ENCODE measurements at regions not wholly inside any gene's neighbourhood (a gene's known extent, or its start where the extent isn't known, plus 50 kb on each side); places are given as distances from the start of the nearest gene placed in this dataset.
A peak's percentile ranks its signal among the peaks of the same experiment; 100 is the strongest.

DNA sequence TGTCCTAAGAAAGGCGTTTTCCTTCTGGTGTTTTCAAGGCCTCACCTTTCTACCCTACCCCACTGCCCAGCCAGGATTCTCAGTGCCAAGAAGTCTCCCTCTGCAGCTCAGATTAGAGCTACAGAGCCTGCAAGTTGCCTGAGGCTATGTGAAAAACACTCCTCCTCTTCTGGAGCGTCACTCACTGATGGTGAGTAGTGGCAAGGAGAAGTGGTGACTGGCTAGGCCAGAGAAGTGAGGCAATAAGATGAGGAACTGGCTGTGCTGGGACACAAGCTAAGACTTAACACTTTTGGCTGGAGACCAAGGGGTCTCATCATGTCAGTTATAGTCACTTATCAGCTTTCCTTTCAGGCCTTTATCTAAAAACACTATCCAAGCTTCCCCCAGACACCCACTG lies 86.7 kb upstream of the PRKAR2B start:
- DNase-seq: peak; percentile 3 to 44

DNA sequence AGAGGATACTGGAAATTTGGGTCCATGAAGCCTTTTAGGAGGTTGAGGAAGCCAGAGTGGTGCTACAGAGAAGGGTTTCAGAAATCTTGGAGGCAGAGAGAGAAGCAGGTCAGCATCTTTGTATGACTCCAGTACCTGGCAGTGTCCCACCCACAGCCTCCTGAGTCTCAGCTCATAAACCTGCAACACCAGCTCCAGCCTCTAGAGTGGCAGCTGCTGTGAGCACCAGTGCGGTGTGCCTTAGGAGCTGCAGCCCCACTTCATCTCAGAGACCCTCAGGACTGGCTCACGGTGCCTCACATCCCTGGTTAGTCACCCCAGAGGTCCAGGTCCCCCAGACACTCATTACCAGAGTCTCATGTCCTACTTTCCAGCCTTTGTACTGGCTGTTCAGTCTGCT lies 84.8 kb upstream of the PRKAR2B start:
- no peak for DNase-seq

DNA sequence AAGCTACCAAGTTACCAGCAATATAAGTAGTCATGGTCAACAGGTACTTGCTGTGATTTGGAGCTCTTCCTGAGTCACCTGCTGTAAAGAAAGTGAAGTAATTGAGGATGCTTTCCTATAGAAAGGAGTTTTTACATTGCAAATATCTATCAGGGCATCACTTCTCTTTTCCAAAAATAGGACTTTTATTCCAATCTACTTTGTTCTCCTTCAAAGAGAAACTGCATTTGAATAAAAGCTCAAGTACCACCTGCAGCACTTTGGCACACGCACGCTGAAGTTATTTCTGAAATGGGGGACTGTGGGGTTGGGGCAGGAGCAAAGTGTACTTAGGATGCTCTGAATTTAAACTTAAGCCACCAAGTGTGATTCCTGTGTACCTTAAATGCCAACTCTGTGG lies 81.8 kb upstream of the PRKAR2B start:
- no peak for DNase-seq

DNA sequence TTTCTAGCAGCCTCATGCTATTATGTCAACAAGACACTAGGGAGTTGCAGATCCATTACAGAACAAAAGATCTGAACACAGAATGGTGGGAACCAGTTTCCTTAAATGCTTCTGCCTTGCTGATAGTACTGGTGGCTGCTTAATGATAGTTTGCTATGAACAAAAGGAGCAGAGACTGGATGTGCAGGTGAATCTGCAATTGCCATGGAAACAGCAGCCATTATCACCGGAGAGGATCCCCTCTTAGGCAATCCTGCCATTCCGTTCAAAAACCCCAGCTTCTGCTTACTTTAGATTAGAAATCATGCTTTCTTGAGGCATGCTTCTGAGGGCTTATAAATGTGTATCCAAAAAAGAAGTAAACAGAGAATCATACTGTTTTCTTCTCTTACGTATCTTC lies 80.0 kb upstream of the PRKAR2B start:
- DNase-seq: no peak

DNA sequence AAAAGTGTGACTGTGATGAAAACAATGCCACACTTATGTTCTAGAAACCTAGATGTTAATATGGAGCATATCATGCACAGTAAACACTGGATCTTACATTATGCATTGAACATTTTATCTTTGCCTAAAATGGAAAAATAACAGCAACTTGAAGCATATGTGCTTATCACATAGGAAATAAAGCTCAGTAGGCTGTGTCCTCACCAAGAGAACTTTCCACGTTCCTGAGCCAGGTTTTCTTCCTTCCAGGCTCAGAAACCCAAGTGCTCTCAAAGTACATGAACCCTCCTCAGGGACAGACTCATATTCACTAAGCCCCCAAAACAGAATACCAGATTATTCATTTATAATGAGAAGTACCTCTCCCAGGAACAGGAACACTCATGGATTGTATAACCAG lies 79.4 kb upstream of the PRKAR2B start:
- DNase-seq: no peak

DNA sequence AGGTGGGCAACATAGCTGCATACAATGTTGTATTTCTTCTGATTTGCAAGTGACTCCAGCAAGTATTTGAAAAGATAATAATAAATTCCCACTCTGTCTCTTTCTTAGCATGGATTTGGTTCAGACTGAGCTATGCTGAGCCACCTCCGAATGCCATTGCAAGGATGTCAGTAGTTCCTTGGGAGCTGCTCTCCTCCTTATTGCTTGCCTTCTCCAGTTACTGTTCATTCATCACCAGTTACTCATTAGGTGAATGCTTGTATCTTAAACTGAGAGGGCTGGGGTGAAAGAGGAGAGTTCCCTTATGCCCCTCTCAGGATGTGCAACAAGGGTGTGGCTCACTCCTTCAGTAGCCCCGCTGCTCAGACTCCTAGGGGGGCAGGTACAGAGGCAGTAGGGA lies 78.4 kb upstream of the PRKAR2B start:
- no peak for DNase-seq

DNA sequence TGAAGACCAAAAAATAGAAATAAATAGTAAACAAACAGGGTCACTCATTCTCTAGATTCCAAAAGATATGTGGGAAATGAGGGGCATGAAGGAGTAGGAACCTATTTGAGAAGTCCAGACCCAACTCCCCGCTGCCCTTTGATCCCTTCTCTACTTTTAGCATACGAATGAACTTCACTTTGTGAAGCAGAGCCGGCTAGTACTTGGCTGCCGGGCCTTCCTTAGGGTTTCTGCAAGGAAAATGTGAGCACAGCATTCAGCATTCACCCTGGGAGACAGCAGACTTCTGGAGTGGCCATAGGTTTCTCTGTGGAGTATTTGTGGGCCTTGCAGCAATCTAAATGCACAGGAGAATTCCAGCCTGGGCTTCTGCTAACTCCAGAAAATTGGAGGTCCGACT lies 76.3 kb upstream of the PRKAR2B start:
- DNase-seq: no peak

DNA sequence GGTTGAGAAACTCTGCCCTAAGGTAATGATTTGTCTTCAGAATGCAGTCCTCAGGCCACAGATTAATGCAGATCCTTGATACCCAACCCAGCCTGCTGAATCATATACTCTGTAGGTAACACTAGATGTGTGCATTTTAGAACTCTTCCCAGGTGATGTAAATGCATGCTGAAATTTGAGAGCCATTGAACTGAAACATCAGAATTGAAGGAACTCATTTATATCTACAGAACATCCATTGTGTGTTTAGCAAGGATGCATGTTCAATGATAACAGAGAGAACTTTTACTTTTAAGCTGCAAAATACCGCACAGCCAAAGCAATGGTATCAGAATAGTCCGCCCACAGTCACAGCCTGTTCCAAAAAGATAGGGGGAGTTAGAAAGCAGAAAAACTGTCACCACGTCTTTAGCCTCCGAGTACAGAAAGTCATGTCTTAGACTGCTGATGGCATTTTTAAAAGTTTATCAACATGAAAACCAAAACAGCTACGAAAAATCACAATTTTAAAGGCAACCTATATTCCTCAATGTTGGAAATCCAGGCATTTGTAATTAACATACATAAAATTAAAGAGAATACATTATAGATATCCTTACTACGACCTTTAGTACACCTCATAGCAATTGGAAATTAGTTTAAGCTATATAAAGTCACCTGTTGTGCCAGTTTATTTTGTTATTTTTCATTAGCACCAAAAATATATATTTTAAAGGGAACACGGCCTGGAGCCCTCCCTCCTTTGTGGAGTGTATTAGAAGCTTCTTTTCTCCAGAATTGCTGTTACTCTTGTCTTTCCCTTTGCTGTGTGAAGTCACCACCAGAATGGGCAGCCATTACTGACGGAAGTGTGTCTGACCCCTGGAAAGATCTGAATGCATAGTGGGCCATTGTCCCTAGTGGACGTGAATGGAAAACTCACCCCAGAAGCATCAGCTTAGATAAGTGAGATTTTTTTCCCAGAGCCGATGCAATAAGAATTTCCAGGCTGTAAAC lies 65.8 kb upstream of the PRKAR2B start:
- DNase-seq: no peak

DNA sequence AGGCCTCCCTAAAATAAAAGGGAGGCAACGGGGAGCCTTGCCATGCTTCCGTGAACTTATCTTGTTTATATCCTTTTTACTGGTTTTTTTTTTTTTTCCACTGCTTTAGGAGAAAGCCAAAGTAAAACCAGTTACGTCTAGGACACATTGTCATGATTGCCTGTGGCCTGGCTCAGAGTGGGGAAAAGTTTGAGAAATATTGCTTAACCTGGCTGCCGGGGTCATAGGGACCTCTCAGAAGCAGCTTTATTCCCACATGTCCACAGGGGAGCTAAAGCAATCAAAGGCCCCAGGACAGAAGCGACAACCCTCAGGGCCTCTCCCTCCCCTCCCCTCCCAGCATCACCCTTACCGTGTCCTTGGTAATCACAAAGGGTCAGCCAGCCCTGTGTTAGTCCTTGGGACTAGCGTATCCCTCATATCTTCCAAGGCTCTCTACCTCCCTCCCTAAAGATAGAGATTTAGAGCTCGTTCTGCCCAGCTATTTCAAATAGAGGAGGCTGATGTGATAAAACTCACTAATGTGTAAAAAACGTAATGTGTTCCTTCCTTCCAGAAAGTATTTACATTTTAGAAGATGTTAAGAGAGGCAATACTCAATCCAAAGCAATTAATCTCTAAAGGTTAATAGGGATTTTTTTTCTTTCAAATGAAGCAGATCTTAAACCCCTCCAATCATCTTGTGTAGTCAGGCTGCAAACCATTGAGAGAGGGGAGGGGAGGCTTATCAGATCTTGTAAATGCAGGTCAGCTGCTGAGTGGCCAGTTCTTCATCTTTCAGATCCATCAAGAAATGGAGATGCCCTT lies 64.8 kb upstream of the PRKAR2B start:
- no peak for DNase-seq

DNA sequence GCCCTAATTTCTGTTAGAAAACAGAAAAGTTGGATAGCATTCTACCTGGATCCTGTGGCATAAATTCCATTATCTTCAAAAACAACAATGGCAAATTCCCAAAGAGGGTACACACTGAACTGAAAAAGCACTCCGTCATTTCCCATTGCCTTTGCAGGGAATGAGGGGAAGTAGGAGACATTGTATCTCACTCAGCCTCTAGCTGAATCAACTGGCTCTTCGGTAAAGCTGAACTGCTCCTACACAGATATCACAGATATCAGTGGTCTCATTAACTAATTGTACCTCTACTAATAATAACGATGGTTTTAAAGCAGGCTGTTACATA lies 64.2 kb upstream of the PRKAR2B start:
- no peak for DNase-seq

DNA sequence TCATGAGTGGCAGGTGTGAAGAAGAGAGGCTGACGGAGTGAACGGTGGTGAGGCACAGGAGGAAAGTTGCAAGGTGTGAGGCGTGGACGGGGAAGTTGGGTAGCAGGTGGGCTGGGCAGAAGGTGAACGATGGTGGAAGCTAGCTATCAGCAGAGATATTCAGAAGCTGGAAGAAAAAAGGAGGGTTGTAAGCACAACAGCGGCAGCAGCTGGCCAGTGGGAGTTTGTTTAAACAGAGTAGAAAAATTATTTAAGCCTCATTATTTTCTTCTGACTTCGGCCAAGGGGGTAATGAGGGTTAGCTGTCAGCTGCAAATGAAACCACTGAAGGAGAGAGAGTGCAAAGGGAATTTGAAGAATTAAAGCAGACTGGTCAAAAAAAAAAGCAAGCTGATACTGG lies 62.1 kb upstream of the PRKAR2B start:
- DNase-seq: no peak

DNA sequence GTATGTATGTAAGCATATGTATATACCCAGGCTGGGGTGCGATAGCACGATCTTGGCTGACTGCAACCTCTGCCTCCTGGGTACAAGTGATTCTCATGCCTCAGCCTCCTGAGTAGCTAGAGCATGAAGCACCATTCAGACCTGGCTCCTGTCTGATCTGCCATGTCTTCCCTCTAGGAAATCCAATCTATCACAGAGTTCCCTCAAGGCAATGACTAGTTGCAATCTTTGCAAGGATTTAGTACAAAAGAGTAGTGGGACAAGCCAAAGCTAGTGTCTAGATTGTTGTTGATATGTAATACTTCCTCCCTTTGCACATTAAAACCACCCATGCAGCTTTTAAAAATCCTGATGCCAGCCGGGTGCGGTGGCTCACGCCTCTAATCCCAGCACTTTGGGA lies 60.5 kb upstream of the PRKAR2B start:
- DNase-seq: no peak

DNA sequence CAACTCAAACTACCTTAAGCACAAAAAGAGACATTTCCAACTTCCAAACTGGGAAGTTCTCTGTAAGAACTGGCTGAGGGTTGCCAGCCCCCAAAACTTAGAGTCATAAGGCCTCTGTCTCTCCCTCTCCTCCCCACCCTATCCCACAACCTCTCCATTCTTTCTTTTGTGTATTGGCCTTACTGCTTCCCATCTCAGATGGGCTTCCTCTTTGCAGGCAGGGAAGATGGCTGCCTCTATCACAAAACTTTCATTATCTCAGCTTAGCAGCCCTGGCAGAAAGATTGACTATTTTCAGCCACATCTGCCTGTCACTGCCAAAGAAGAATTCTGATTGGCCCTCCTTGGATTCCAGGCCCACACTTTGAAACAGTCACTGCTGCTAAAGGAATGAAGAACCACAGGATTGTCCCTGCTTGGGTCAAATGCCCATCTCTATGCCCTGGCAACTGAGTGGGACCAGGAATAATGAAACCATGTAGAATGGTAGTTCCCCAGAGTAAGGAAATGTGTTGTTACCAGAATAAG lies 58.0 kb upstream of the PRKAR2B start:
- DNase-seq: no peak

DNA sequence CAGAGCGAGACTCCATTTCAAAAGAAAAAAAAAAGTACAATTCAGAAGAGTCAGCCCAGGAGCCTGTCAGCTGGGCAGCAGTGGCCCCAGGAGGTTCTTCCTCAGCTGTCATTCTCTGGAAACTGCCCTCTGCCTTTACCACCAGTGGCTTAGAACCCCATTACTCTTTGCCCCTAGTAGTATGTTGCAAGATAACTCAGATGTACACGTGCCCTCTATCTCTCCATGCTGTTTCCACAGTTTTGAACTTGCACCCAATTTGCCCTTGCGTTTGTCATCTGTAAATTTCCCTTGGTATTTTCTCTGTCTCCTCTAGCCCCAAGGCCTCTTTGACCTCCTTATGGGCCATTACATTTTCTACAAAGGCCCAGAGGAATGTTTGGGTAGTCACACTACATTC lies 56.7 kb upstream of the PRKAR2B start:
- no peak for DNase-seq

DNA sequence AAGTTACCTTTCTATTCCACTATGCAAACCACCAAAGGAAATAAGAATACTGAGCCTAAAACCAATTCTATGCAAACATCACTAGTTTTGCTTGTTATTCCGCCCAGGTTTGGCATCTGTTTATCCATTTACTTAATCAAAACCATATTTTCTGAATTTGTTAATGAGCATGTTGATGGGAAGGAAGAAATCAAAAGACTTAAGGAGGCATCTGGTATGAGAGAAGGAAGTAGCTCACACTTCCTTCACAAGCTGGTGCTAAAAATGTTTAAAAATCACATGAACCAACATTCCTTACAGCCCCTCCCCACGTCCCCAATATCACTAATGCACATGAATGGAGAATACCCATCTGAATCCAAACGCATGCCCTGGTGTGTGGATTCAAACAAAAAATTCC lies 52.0 kb upstream of the PRKAR2B start:
- DNase-seq: no peak

Data from CD4-positive, alpha-beta T cell treated with Interleukin-1 beta for 1 hour (primary cell).